Upper lobe of left lung (tissue), 6 donors: ENCODE measurements at regions not wholly inside any gene's neighbourhood (a gene's known extent, or its start where the extent isn't known, plus 50 kb on each side); places are given as distances from the start of the nearest gene placed in this dataset.

Source experiments
- ATAC-seq, 2 donors: fragments of 200-7000 bp; cut with Tn5 transposase; one replicate each; pipeline ENCODE4 v1.9.1; 2022; ENCODE audit warnings: mild to moderate bottlenecking in 2 of 2, moderate library complexity in 2 of 2; ENCODE audit not compliant: low FRiP score in 2 of 2
- DNase-seq, 2 donors: peaks; one replicate each; pipeline ENCODE4 v3.0.0-alpha.2; 2019 to 2020
- H3K27ac ChIP-seq, 4 donors: fragments of 200-600 bp; sonication (generic); one replicate each; pipeline ENCODE4 v1.5.1; 2016 to 2019
- H3K27me3 ChIP-seq, 4 donors: fragments of 200-600 bp; sonication (generic); one replicate each; pipeline ENCODE4 v1.5.1; 2017 to 2019
- H3K36me3 ChIP-seq, 4 donors: fragments of 200-600 bp; sonication (generic); one replicate each; pipeline ENCODE4 v1.5.1; 2016 to 2019
- H3K4me1 ChIP-seq, 4 donors: fragments of 200-600 bp; sonication (generic); one replicate each; pipeline ENCODE4 v1.5.1; 2018 to 2019
- H3K4me3 ChIP-seq, 4 donors: fragments of 200-600 bp; sonication (generic); one replicate each; pipeline ENCODE4 v1.5.1; 2017 to 2019; ENCODE audit warnings: mild to moderate bottlenecking in 2 of 4, moderate library complexity in 1 of 4
- H3K9me3 ChIP-seq, 4 donors: fragments of 200-600 bp; sonication (generic); one replicate each; pipeline ENCODE4 v1.5.1; 2018 to 2019
- CTCF ChIP-seq, 6 experiments: fragments of 450-650 bp in 4 of 6; fragments of 200-600 bp in 2 of 6; sonication (generic) in 2 of 6; IDR thresholded peaks; one replicate each; pipeline ENCODE4 v1.5.1; 2016 to 2019; ENCODE audit warnings: antibody characterized with exemption in 6 of 6
- EP300 ChIP-seq, 4 donors: sonication (generic); formaldehyde crosslinking; IDR thresholded peaks; one replicate each; pipeline ENCODE4 v1.5.1; 2017; ENCODE audit warnings: antibody characterized with exemption in 4 of 4, control low read depth in 2 of 4
- POLR2A ChIP-seq, 4 donors: fragments of 450-650 bp; IDR thresholded peaks; one replicate each; pipeline ENCODE4 v1.5.1; 2016 to 2017; ENCODE audit warnings: antibody characterized with exemption in 4 of 4, mild to moderate bottlenecking in 2 of 4
- POLR2AphosphoS5 ChIP-seq, 2 donors: sonication (generic); formaldehyde crosslinking; IDR thresholded peaks; one replicate each; pipeline ENCODE4 v1.5.1; 2017; ENCODE audit warnings: antibody characterized with exemption in 2 of 2
- WGBS, 2 donors: methylation state at CpG; one replicate each; pipeline ENCODE4 v1.1.5; 2017 to 2018; 5-methylcytosine and 5-hydroxymethylcytosine counted together
- donor health status: DM: no; HTN: no; CAD: no; lungs with moderate emphysema.
- donor health status: DM: no; HTN: yes; CAD: no; lungs with severe emphysema.

GRCh38 chr18:78768656-78769501, 210.7 kb upstream of the SALL3 start:
- WGBS, 2 donors, result 28 to 37% methylated on average over 19 to 25 of the region's 25 CpGs
- Histone ChIP-seq H3K4me3 (no peak overlapping the region), H3K27ac (no peak overlapping the region), H3K9me3 (no peaks in the 10 kb centered on the region), H3K27me3 (peaks cover 0 to 4% (median 0%) of the 10 kb centered on the region in 4 donors), H3K36me3 (no peaks in the 10 kb centered on the region), H3K4me1 (no peaks in the 10 kb centered on the region)
- peak in 1 of 2 donors; percentile 73 for DNase-seq
- ATAC-seq, result no peak
- TF ChIP-seq POLR2A (IDR thresholded peaks at IDR 0.05), result no peak
- no peak for TF ChIP-seq POLR2AphosphoS5 (IDR thresholded peaks at IDR 0.05)
- TF ChIP-seq EP300 (IDR thresholded peaks at IDR 0.05), result no peak
- no peak for TF ChIP-seq CTCF (IDR thresholded peaks at IDR 0.05)

- WGBS, 2 donors, result 56 to 61% methylated on average over 15 to 18 of the region's 18 CpGs
- TF ChIP-seq POLR2A (IDR thresholded peaks at IDR 0.05) (no peak), EP300 (IDR thresholded peaks at IDR 0.05) (no peak), CTCF (IDR thresholded peaks at IDR 0.05) (no peak), POLR2AphosphoS5 (IDR thresholded peaks at IDR 0.05) (no peak)
- ATAC-seq (no peak), DNase-seq (no peak)
- Histone ChIP-seq H3K27me3 (peaks cover 0 to 4% (median 0%) of the 10 kb centered on the region in 4 donors), H3K36me3 (no peaks in the 10 kb centered on the region), H3K9me3 (no peaks in the 10 kb centered on the region), H3K4me1 (no peaks in the 10 kb centered on the region), H3K4me3 (no peak overlapping the region), H3K27ac (no peak overlapping the region)
Observed at GRCh38 chr18:78769502-78770105, 210.0 kb upstream of the SALL3 start.

- 79 to 81% methylated on average over 20 to 21 of the region's 21 CpGs for WGBS, 2 donors
- no peak overlapping the region for H3K27ac ChIP-seq
- H3K4me1 ChIP-seq, result no peaks in the 10 kb centered on the region
- DNase-seq, result no peak
- no peak for TF ChIP-seq POLR2A (IDR thresholded peaks at IDR 0.05)
- no peak for TF ChIP-seq EP300 (IDR thresholded peaks at IDR 0.05)
- no peak for TF ChIP-seq CTCF (IDR thresholded peaks at IDR 0.05)
- TF ChIP-seq POLR2AphosphoS5 (IDR thresholded peaks at IDR 0.05), result no peak
- ATAC-seq, result no peak
- H3K36me3 ChIP-seq, result no peaks in the 10 kb centered on the region
- peaks cover 0 to 4% (median 0%) of the 10 kb centered on the region in 4 donors for H3K27me3 ChIP-seq
- no peak overlapping the region for H3K4me3 ChIP-seq
- no peaks in the 10 kb centered on the region for H3K9me3 ChIP-seq
Observed at GRCh38 chr18:78770139-78770822, 209.3 kb upstream of the SALL3 start.

GRCh38 chr18:78770823-78771139, 208.8 kb upstream of the SALL3 start:
- no peak overlapping the region for H3K27ac ChIP-seq
- no peaks in the 10 kb centered on the region for H3K9me3 ChIP-seq
- 74 to 87% methylated on average over 12 of the region's 12 CpGs for WGBS, 2 donors
- ATAC-seq (no peak), DNase-seq (no peak)
- TF ChIP-seq POLR2A (IDR thresholded peaks at IDR 0.05) (no peak), EP300 (IDR thresholded peaks at IDR 0.05) (no peak), CTCF (IDR thresholded peaks at IDR 0.05) (no peak), POLR2AphosphoS5 (IDR thresholded peaks at IDR 0.05) (no peak)
- H3K4me3 ChIP-seq, result no peak overlapping the region
- H3K36me3 ChIP-seq, result no peaks in the 10 kb centered on the region
- no peaks in the 10 kb centered on the region for H3K4me1 ChIP-seq
- peaks cover 0 to 4% (median 0%) of the 10 kb centered on the region in 4 donors for H3K27me3 ChIP-seq
